Neural crest cell (in vitro differentiated cells): ENCODE measurements at regions not wholly inside any gene's neighbourhood (a gene's known extent, or its start where the extent isn't known, plus 50 kb on each side); places are given as distances from the start of the nearest gene placed in this dataset.

Experiments
- DNase-seq: peaks from one replicate; pipeline ENCODE4 v3.0.0; 2021; ENCODE audit warnings: low read depth, mixed read lengths, low spot score
- H3K27ac Mint-ChIP-seq: one replicate; pipeline ENCODE4 v1.8.0; 2021; ENCODE audit warnings: mild to moderate bottlenecking, mixed read lengths; ENCODE audit not compliant: unreplicated experiment
- H3K27me3 Mint-ChIP-seq: 2 replicates; pipeline ENCODE4 v1.8.0; 2021; ENCODE audit warnings: low read depth, mild to moderate bottlenecking, mixed read lengths
- H3K36me3 Mint-ChIP-seq: 2 replicates; pipeline ENCODE4 v1.8.0; 2021; ENCODE audit warnings: low read depth, mild to moderate bottlenecking, mixed read lengths
- H3K4me1 Mint-ChIP-seq: 2 replicates; pipeline ENCODE4 v1.8.0; 2021; ENCODE audit warnings: mixed read lengths
- H3K4me3 Mint-ChIP-seq: one replicate; pipeline ENCODE4 v1.8.0; 2021; ENCODE audit warnings: mild to moderate bottlenecking, mixed read lengths
- H3K9me3 Mint-ChIP-seq: 2 replicates; pipeline ENCODE4 v1.8.0; 2021; ENCODE audit warnings: mixed read lengths
- CTCF ChIP-seq: fragments of 200-600 bp; sonication (generic); conservative IDR thresholded peaks from 2 replicates; pipeline ENCODE4 v1.5.0; 2021; ENCODE audit warnings: antibody characterized with exemption, mild to moderate bottlenecking

DNA sequence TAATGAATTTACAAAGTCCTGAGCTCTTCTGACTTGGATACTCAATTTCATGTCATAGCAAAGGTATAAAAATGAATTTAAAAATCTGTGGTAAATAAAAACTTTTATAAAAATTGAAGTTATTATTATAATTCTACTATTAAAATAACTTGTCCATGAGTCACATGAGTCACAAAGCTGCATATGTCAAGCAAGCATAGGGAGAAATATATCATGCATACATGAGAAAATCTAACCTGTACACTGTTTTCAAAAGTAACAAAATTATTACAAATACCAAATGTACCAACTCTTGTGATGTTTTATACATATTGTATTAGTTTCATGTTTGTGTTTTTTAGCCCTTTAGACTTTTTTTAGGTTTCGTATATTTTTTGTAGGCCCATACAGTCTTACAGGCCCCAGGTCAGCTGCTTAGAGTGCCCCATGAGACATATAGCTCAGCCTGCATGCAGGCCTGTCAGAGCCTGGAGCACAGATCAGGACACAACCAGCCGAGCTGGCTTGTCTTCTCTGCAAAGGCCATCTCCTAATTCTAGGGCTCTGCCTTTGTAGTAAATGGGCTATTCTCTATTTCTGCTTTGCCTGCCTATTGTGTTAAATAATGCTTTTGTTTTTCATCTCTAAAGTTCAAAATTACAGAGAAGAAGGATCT lies 818.7 kb upstream of the TENM3 start:
- Mint-ChIP-seq H3K4me1 (peaks cover 10% of the 10 kb centered on the region), H3K36me3 (no peaks in the 10 kb centered on the region), H3K4me3 (no peak overlapping the region), H3K27me3 (no peaks in the 10 kb centered on the region), H3K27ac (no peak overlapping the region), H3K9me3 (peaks cover 8% of the 10 kb centered on the region)
- no peak for DNase-seq
- no peak for TF ChIP-seq CTCF

- H3K27me3 Mint-ChIP-seq: no peaks in the 10 kb centered on the region
- no peak for DNase-seq
- H3K36me3 Mint-ChIP-seq: no peaks in the 10 kb centered on the region
- no peak for TF ChIP-seq CTCF
- peaks cover 8% of the 10 kb centered on the region for H3K9me3 Mint-ChIP-seq
- no peak overlapping the region for H3K27ac Mint-ChIP-seq
- H3K4me3 Mint-ChIP-seq: no peak overlapping the region
- H3K4me1 Mint-ChIP-seq: peaks cover 19% of the 10 kb centered on the region
These were observed 816.1 kb upstream of the TENM3 start for GRCh38 chr4:181427076-181427475.

DNA sequence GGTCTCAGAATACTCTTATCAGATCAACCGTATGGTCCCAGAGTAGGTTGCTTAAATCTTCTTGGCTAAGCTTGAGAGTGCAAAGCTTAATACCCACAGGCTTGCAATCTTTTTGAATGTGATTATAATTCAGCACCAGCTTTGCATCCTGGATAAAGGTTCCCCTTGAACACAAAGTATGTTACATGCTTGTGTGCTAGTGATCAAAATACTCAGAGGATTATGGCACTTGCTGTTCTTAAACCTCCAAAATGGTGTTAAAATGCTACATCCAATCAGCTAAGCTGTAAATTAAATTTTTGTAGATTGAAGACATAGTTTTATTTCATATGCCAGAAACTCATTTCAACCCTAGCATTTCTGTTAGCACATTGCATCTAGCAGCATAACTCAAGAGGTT lies 812.2 kb upstream of the TENM3 start:
- no peak overlapping the region for H3K4me3 Mint-ChIP-seq
- H3K27me3 Mint-ChIP-seq: no peaks in the 10 kb centered on the region

DNA sequence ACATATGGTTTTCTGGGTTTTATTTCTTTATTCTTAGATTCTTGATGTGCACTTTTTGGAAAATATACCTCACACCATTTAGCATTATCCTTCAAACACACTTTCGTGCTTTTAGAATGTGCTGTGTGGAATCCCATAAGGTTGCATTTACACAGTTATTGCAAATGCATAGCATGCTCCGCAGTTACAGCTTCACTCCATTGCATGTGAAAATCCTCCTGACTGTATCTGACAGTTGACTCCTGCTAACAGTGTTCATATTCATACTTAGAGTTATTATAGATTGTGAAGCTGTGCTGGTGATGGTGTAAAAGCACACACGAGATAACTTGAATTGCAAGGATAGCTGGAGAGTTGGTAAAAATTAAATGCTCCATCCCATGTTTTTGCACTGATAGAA lies 811.5 kb upstream of the TENM3 start:
- Mint-ChIP-seq H3K9me3 (peaks cover 3% of the 10 kb centered on the region), H3K36me3 (no peaks in the 10 kb centered on the region), H3K4me1 (peaks cover 26% of the 10 kb centered on the region), H3K27ac (no peak overlapping the region), H3K4me3 (no peak overlapping the region), H3K27me3 (no peaks in the 10 kb centered on the region)
- DNase-seq: no peak
- no peak for TF ChIP-seq CTCF

More for the DNA sequence above, 812.2 kb upstream of the TENM3 start:
- Mint-ChIP-seq H3K4me1 (peaks cover 26% of the 10 kb centered on the region), H3K9me3 (peaks cover 3% of the 10 kb centered on the region), H3K36me3 (no peaks in the 10 kb centered on the region), H3K27ac (no peak overlapping the region)
- DNase-seq: no peak
- no peak for TF ChIP-seq CTCF

DNA sequence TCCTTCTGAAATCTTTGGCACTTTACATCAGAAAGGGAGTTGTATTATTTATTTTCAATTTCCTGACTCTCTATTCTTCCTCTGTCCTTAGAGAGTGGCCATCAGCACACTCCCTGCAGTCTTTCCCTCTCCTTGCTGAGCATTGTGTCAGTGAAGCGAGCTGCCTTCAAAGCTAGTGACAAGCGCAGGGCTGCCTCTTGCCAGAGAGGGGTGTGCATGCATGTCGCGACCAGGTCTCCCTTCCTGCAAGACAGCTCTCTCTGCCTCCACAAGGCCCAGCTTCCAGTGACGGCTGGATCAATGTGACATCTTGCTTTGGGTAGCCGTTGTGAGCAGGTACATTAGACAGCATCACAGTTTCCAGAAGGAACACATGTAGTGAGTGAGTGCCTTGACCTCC lies 810.9 kb upstream of the TENM3 start:
- no peak for TF ChIP-seq CTCF
- peaks cover 3% of the 10 kb centered on the region for H3K9me3 Mint-ChIP-seq
- H3K36me3 Mint-ChIP-seq: no peaks in the 10 kb centered on the region
- no peak overlapping the region for H3K4me3 Mint-ChIP-seq
- peaks cover 22% of the 10 kb centered on the region for H3K4me1 Mint-ChIP-seq
- H3K27ac Mint-ChIP-seq: no peak overlapping the region
- peak; percentile 3 for DNase-seq
- no peaks in the 10 kb centered on the region for H3K27me3 Mint-ChIP-seq
